ENCODE measurements at regions not wholly inside any gene's neighbourhood (a gene's known extent, or its start where the extent isn't known, plus 50 kb on each side); places are given as distances from the start of the nearest gene placed in this dataset.

GRCh38 chr2:59655809-59656208 lies 897.6 kb downstream of the BCL11A start:
- no peak for TF ChIP-seq SIN3A (IDR thresholded peaks at IDR 0.05; ENCODE audit: borderline replicate concordance, insufficient read depth, low read depth, low read length)
- no peak for TF ChIP-seq TCF7L2 (IDR thresholded peaks at IDR 0.05; ENCODE audit: low read depth, low read length)
- TF ChIP-seq REST (IDR thresholded peaks at IDR 0.05; ENCODE audit: insufficient read depth in 1 of 2, low read depth in 2 of 2, low read length in 1 of 2), result no peak
- no peak for TF ChIP-seq POLR2AphosphoS5 (IDR thresholded peaks at IDR 0.05; ENCODE audit: low read depth, low read length)
- no peak for TF ChIP-seq CTCF (IDR thresholded peaks at IDR 0.05)
- Histone ChIP-seq H3K9me3 (ENCODE audit: control insufficient read depth, insufficient read depth, low read depth, low read length) (no peaks in the 10 kb centered on the region), H3K27ac (ENCODE audit: low read length) (no peak overlapping the region), H3K4me3 (ENCODE audit: low read depth in 2 of 2, low read length in 2 of 2) (no peak overlapping the region), H3K4me1 (ENCODE audit: control insufficient read depth, insufficient read depth, low read length) (no peaks in the 10 kb centered on the region), H3K27me3 (ENCODE audit: control insufficient read depth, insufficient read depth, low read length) (no peaks in the 10 kb centered on the region), H3K36me3 (ENCODE audit: control insufficient read depth, insufficient read depth, low read length) (no peaks in the 10 kb centered on the region)
- in situ Hi-C loops (cut with HindIII; ENCODE audit: low pct_unique_long_range_greater_than_20kb, low sequenced_read_pairs) (no loop called here), intact Hi-C loops (cut with micrococcal nuclease; ENCODE audit: unreplicated experiment) (no loop called here)
- BruUV-seq (replicated peaks), result no TSS peak
- CTCF ChIA-PET, result no interaction called here
- DNase-seq (ENCODE audit: low read depth, low spot score) (no peak), ATAC-seq (no peak)
- POLR2A ChIA-PET, result no interaction called here

GRCh38 chr2:59654710-59655109 lies 898.7 kb downstream of the BCL11A start:
- no TSS peak for BruUV-seq (replicated peaks)
- no peak for DNase-seq (ENCODE audit: low read depth, low spot score)
- H3K27me3 ChIP-seq (ENCODE audit: control insufficient read depth, insufficient read depth, low read length), result no peaks in the 10 kb centered on the region
- no peaks in the 10 kb centered on the region for H3K4me1 ChIP-seq (ENCODE audit: control insufficient read depth, insufficient read depth, low read length)
- no peaks in the 10 kb centered on the region for H3K9me3 ChIP-seq (ENCODE audit: control insufficient read depth, insufficient read depth, low read depth, low read length)
- TF ChIP-seq POLR2AphosphoS5 (IDR thresholded peaks at IDR 0.05; ENCODE audit: low read depth, low read length), result no peak
- TF ChIP-seq TCF7L2 (IDR thresholded peaks at IDR 0.05; ENCODE audit: low read depth, low read length), result no peak
- no peak for TF ChIP-seq SIN3A (IDR thresholded peaks at IDR 0.05; ENCODE audit: borderline replicate concordance, insufficient read depth, low read depth, low read length)
- no peak for TF ChIP-seq REST (IDR thresholded peaks at IDR 0.05; ENCODE audit: insufficient read depth in 1 of 2, low read depth in 2 of 2, low read length in 1 of 2)
- no peak for TF ChIP-seq CTCF (IDR thresholded peaks at IDR 0.05)
- H3K36me3 ChIP-seq (ENCODE audit: control insufficient read depth, insufficient read depth, low read length), result no peaks in the 10 kb centered on the region
- intact Hi-C loops (cut with micrococcal nuclease; ENCODE audit: unreplicated experiment), result no loop called here
- H3K27ac ChIP-seq (ENCODE audit: low read length), result no peak overlapping the region
- ChIA-PET POLR2A (no interaction called here), CTCF (no interaction called here)
- no peak overlapping the region for H3K4me3 ChIP-seq (ENCODE audit: low read depth in 2 of 2, low read length in 2 of 2)
- in situ Hi-C loops (cut with HindIII; ENCODE audit: low pct_unique_long_range_greater_than_20kb, low sequenced_read_pairs), result no loop called here
- ATAC-seq, result no peak
